ENCODE measurements at regions not wholly inside any gene's neighbourhood (a gene's known extent, or its start where the extent isn't known, plus 50 kb on each side); places are given as distances from the start of the nearest gene placed in this dataset.

DNA sequence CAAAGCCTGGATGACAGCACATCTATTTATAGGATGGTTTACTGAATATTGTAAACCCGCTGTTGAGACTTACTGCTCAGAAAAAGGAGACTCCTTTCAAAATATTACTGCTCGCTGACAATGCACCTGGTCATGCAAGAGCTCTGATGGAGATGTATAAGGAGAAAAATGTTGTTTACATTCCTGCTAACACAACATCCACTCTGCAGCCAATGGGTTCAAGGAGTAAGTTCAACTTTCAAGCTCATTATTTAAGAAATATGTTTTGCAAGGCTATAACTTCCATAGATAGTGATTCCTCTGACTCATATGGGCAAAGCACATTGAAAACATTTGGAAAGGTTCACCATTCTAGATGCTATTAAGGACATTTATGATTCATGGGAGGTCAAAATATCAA lies 201.7 kb downstream of the SNAPC1 start:
- TF ChIP-seq, protein P1, sequence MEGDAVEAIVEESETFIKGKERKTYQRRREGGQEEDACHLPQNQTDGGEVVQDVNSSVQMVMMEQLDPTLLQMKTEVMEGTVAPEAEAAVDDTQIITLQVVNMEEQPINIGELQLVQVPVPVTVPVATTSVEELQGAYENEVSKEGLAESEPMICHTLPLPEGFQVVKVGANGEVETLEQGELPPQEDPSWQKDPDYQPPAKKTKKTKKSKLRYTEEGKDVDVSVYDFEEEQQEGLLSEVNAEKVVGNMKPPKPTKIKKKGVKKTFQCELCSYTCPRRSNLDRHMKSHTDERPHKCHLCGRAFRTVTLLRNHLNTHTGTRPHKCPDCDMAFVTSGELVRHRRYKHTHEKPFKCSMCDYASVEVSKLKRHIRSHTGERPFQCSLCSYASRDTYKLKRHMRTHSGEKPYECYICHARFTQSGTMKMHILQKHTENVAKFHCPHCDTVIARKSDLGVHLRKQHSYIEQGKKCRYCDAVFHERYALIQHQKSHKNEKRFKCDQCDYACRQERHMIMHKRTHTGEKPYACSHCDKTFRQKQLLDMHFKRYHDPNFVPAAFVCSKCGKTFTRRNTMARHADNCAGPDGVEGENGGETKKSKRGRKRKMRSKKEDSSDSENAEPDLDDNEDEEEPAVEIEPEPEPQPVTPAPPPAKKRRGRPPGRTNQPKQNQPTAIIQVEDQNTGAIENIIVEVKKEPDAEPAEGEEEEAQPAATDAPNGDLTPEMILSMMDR (IDR thresholded peaks at IDR 0.05; ENCODE audit: extremely low read depth, insufficient read depth, missing control alignments): no peak
- no peak for DNase-seq (ENCODE audit: low spot score)
- in situ Hi-C loops (cut with MboI; ENCODE audit: low pct_unique_long_range_greater_than_20kb, low sequenced_read_pairs, unreplicated experiment): no loop called here

DNA sequence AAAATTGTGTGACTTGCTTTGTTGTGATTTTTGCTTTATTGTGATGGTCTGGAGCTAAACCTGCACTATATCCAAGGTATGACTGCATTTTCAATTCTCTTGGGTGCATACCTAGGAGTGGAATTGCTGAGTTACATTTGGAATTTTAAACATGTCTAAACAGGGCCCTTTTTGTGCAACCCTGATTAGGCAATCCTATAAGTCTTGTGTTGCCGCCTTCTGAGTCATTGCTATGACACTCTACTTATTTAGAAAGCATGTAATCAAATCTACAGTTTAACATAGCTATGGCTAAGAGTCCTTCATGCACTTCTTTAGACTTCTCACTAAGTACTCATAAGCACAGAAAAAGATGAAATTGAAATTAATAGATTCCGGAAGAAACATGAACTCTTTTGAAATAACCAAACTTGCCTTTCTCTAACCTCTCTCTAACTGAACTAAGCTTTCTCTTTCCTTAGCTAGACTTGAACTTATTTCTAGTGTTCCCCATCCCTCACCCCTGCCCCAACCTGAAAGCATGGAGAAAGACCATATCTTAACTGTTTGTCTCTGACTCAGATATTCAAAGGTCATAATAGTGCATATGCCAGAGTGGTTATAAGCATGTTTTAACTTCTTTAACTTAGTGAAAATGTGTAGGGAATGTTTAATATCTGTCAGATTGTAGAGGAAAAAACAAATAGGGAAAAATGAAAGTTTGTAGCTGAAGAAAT lies 203.0 kb downstream of the SNAPC1 start:
- in situ Hi-C loops (cut with MboI; ENCODE audit: low pct_unique_long_range_greater_than_20kb, low sequenced_read_pairs, unreplicated experiment): no loop called here
- TF ChIP-seq, protein P1 (IDR thresholded peaks at IDR 0.05; ENCODE audit: extremely low read depth, insufficient read depth, missing control alignments): no peak
- DNase-seq (ENCODE audit: low spot score): no peak

DNA sequence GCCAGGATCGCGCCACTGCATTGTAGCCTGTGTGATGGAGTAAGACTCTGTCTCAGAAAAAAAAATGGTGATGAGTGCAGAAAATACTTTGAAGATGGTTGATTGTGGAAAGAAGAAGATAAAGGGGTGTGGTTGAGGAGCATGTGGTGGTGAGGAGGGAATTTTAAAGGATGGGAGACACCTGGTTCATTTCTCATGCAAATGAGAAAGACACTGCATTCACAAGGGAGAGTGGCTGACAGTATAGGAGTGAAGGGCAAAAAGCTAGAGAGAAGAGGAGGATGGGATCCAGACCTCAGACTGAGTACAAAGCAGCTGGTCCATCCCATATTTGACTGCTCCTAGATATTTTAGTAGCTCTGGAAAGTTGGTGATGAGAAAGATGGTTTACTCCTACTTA lies 206.0 kb downstream of the SNAPC1 start:
- in situ Hi-C loops (cut with MboI; ENCODE audit: low pct_unique_long_range_greater_than_20kb, low sequenced_read_pairs, unreplicated experiment): no loop called here
- TF ChIP-seq, protein P1 (IDR thresholded peaks at IDR 0.05; ENCODE audit: extremely low read depth, insufficient read depth, missing control alignments): no peak
- DNase-seq (ENCODE audit: low spot score): no peak

DNA sequence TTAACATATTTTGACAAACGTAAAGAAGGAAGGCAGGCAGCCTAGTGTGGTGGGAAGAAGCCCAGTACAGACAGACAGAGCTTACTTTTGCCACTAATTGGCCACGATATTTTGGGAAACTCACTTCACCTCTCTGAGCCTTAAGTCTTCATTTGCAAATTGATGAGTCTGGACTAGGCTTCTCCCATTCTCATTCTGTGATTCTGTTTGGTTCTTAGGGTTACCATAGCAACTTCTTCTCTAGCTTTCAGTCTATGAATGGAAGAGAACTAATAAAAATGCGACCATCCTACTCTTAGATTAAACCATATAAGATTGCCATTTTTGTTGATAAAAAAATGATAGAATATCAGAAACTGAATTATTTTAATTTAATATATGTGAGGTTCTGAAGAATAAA lies 210.5 kb downstream of the SNAPC1 start:
- in situ Hi-C loops (cut with MboI; ENCODE audit: low pct_unique_long_range_greater_than_20kb, low sequenced_read_pairs, unreplicated experiment): no loop called here
- no peak for DNase-seq (ENCODE audit: low spot score)
- TF ChIP-seq, protein P1 (IDR thresholded peaks at IDR 0.05; ENCODE audit: extremely low read depth, insufficient read depth, missing control alignments): no peak

DNA sequence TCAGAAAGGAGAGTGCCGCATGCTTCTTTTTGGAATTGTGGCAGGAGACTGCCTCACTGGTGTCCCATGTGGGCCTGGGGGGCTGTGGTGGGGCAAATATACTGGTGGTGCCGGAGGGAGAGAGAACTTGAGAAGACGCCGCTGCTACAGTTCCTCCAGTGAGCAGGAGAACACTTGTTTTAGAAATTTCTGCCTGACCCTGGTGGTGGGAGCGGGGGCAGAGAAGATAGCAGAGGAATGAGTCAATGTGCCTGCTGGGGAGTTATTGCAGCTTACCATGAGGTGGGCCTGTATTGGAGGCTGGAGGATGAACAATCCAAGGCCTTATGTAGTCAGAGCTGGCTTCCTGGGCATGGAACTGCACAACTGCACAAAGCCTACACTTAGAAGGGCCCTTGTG lies 211.8 kb downstream of the SNAPC1 start:
- DNase-seq (ENCODE audit: low spot score): no peak
- TF ChIP-seq, protein P1 (IDR thresholded peaks at IDR 0.05; ENCODE audit: extremely low read depth, insufficient read depth, missing control alignments): no peak
- in situ Hi-C loops (cut with MboI; ENCODE audit: low pct_unique_long_range_greater_than_20kb, low sequenced_read_pairs, unreplicated experiment): no loop called here

DNA sequence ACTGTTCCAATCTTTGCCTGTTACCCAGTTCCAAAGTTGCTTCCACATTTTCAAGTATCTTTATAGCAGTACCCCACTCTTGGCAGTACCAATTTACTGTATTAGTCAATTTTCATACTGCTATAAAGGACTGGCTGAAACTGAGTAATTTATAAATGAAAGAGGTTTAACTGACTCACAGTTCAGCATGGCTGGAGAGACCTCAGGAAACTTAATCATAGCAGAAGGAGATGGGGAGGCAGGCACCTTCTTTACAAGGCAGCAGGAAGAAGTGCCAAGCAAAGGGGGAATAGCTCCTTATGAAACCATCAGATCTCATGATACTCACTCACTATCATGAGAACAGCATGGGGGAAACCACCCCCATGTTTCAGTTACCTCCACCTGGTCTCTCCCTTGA lies 215.0 kb downstream of the SNAPC1 start:
- in situ Hi-C loops (cut with MboI; ENCODE audit: low pct_unique_long_range_greater_than_20kb, low sequenced_read_pairs, unreplicated experiment): no loop called here
- TF ChIP-seq, protein P1 (IDR thresholded peaks at IDR 0.05; ENCODE audit: extremely low read depth, insufficient read depth, missing control alignments): no peak
- DNase-seq (ENCODE audit: low spot score): no peak

Data from GM13977 (cell line).